ENCODE measurements at regions not wholly inside any gene's neighbourhood (a gene's known extent, or its start where the extent isn't known, plus 50 kb on each side); places are given as distances from the start of the nearest gene placed in this dataset.
"Not testable (repeated sequence)": the region's sequence is repeated elsewhere in the genome, so short reads cannot be mapped to it uniquely, and the experiment has no call there.

DNA sequence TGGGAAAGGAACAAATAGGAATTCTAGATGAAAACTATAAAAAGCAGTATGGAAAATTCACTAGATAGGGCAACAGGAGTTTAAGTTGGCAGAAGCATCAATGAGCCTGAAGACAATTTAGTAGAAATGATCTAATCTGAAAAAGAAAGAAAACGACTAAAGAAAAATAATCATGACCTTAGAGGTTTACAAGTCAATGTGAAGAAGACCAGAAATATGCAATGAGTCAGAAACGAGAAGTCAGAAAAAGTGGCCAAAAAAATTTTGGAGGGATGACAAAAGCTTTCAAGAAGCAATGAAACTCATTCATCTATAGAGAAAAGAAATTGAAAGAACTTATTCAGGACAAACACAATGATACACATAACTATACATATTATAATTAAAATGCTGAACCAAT lies 1244.0 kb downstream of the RPIA start:
- H3K27me3 ChIP-seq (ENCODE audit: control insufficient read depth, insufficient read depth, low read length, poor library complexity, severe bottlenecking); H3K4me3 ChIP-seq (ENCODE audit: low read length); H3K27ac Mint-ChIP-seq; H3K36me3 ChIP-seq (ENCODE audit: control insufficient read depth, insufficient read depth, low read length); DNase-seq; H3K36me3 Mint-ChIP-seq (ENCODE audit: low read depth); H3K27ac ChIP-seq (ENCODE audit: low read depth, low read length); H3K4me1 Mint-ChIP-seq; H3K9me3 ChIP-seq (ENCODE audit: control insufficient read depth, low read length); H3K4me1 ChIP-seq (ENCODE audit: control insufficient read depth, insufficient read depth, low read length); H3K4me3 Mint-ChIP-seq; H3K9ac ChIP-seq (ENCODE audit: extremely low read depth, low read length, poor library complexity, severe bottlenecking); H3K27me3 Mint-ChIP-seq (ENCODE audit: insufficient read depth): not testable (repeated sequence)
- WGBS, 2 experiments (ENCODE audit: insufficient coverage in 1 of 2, insufficient read length in 1 of 2) = 80 to 92% methylated on average over 1 of the region's 2 CpGs
- peaks cover 28% of the 10 kb centered on the region for H3K9me3 Mint-ChIP-seq

DNA sequence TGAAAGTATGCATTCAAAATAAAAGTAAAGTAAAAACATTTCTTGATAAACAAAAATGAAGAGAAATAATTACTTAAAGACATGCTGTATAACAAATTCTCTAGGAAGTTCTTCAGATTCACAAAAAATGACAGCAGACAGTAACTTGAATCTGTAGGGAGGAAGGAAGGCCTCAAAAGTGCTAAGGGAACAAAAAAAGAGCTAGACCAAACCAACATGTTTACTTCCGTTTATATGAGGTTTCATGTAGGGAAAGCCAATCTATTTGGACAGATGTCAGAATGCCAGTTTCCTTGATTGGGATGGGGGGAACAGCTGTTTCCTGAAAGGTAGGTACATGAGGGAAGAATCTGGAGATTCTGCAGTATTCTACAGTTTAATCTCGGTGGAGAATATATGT lies 1244.5 kb downstream of the RPIA start:
- not testable (repeated sequence) for H3K36me3 Mint-ChIP-seq (ENCODE audit: low read depth); H3K9me3 ChIP-seq (ENCODE audit: control insufficient read depth, low read length); H3K27me3 Mint-ChIP-seq (ENCODE audit: insufficient read depth); H3K27ac ChIP-seq (ENCODE audit: low read depth, low read length); H3K27ac Mint-ChIP-seq; DNase-seq; H3K36me3 ChIP-seq (ENCODE audit: control insufficient read depth, insufficient read depth, low read length); H3K27me3 ChIP-seq (ENCODE audit: control insufficient read depth, insufficient read depth, low read length, poor library complexity, severe bottlenecking); H3K4me1 Mint-ChIP-seq; H3K9ac ChIP-seq (ENCODE audit: extremely low read depth, low read length, poor library complexity, severe bottlenecking); H3K4me3 Mint-ChIP-seq; H3K4me1 ChIP-seq (ENCODE audit: control insufficient read depth, insufficient read depth, low read length); H3K4me3 ChIP-seq (ENCODE audit: low read length)
- H3K9me3 Mint-ChIP-seq = peaks cover 33% of the 10 kb centered on the region
- WGBS, 2 experiments (ENCODE audit: insufficient coverage in 1 of 2, insufficient read length in 1 of 2) = 89 to 100% methylated on average over 1 of the region's 2 CpGs

DNA sequence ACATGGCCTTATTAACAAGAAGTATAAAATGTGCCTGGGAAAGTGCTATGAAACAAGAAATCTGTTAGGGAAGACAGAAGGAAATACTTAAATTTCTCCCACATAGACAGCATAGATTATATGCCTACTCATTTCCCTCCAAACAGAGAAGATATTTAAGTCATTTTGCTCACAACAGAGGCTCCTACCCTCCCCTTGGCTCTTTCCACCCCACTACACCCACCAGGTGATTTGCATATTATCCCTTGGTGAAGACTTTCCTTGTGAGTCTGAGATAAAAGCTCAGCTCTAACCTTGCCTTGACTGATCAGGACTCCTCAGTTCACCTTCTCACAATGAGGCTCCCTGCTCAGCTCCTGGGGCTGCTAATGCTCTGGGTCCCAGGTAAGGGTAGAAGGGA lies 1245.1 kb downstream of the RPIA start:
- DNase-seq; H3K27ac ChIP-seq (ENCODE audit: low read depth, low read length); H3K4me3 Mint-ChIP-seq; H3K36me3 Mint-ChIP-seq (ENCODE audit: low read depth); H3K4me3 ChIP-seq (ENCODE audit: low read length); H3K9me3 ChIP-seq (ENCODE audit: control insufficient read depth, low read length); H3K4me1 Mint-ChIP-seq; H3K9ac ChIP-seq (ENCODE audit: extremely low read depth, low read length, poor library complexity, severe bottlenecking); H3K27me3 ChIP-seq (ENCODE audit: control insufficient read depth, insufficient read depth, low read length, poor library complexity, severe bottlenecking); H3K36me3 ChIP-seq (ENCODE audit: control insufficient read depth, insufficient read depth, low read length); H3K27me3 Mint-ChIP-seq (ENCODE audit: insufficient read depth); H3K27ac Mint-ChIP-seq; H3K4me1 ChIP-seq (ENCODE audit: control insufficient read depth, insufficient read depth, low read length): not testable (repeated sequence)
- H3K9me3 Mint-ChIP-seq = peaks cover 33% of the 10 kb centered on the region

DNA sequence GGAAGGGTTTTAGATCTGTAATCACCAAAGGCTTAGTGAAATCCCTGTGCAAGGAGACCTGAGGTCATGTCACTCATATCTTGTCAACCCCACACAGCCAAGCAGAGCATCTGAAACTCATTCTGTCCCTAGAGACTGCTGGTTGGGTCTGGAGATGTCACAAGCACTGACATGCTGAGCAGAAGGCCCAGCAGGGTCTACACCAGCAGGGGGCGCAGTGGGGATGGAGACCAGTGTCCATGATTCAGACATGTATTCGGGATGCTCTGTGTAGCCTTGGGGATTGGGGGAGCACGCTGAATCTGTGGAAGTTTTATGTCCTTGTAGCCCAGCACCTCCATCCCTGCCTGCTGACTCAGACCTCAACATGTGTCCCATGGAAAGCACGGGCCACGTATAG lies 1247.3 kb downstream of the RPIA start:
- H3K4me1 Mint-ChIP-seq; H3K9ac ChIP-seq (ENCODE audit: extremely low read depth, low read length, poor library complexity, severe bottlenecking); H3K27ac ChIP-seq (ENCODE audit: low read depth, low read length); H3K4me3 Mint-ChIP-seq; H3K27me3 Mint-ChIP-seq (ENCODE audit: insufficient read depth); H3K27ac Mint-ChIP-seq; H3K4me1 ChIP-seq (ENCODE audit: control insufficient read depth, insufficient read depth, low read length); H3K36me3 ChIP-seq (ENCODE audit: control insufficient read depth, insufficient read depth, low read length); H3K27me3 ChIP-seq (ENCODE audit: control insufficient read depth, insufficient read depth, low read length, poor library complexity, severe bottlenecking); H3K9me3 ChIP-seq (ENCODE audit: control insufficient read depth, low read length); DNase-seq; H3K36me3 Mint-ChIP-seq (ENCODE audit: low read depth); H3K4me3 ChIP-seq (ENCODE audit: low read length): not testable (repeated sequence)
- H3K9me3 Mint-ChIP-seq = peaks cover 30% of the 10 kb centered on the region
- 64% methylated on average over 5 of the region's 5 CpGs; no CpG with 5 or more reads in 1 of the 2 experiments for WGBS, 2 experiments (ENCODE audit: insufficient coverage in 1 of 2, insufficient read length in 1 of 2)

DNA sequence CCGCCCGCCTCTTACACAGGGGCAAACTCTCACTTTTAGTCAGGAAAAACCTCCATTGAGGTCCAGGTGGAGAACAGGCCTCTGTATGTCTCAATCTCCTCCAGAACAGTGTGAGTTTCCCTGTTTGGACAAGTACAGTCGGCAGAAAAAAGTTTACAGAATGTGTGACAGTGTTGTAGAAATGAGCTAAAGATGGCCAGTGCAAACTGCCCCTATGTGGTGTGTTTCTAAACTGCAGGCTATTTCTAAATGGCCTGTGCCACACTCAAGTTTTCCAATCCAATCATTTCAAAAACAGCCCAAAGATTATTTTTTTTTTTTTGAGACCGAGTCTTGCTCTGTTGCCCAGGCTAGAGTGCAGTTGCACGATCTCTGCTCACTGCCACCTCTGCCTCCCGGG lies 1252.8 kb downstream of the RPIA start:
- not testable (repeated sequence) for H3K27me3 Mint-ChIP-seq (ENCODE audit: insufficient read depth); H3K4me1 ChIP-seq (ENCODE audit: control insufficient read depth, insufficient read depth, low read length); H3K27me3 ChIP-seq (ENCODE audit: control insufficient read depth, insufficient read depth, low read length, poor library complexity, severe bottlenecking); H3K4me1 Mint-ChIP-seq; H3K27ac ChIP-seq (ENCODE audit: low read depth, low read length); DNase-seq; H3K9me3 ChIP-seq (ENCODE audit: control insufficient read depth, low read length); H3K36me3 ChIP-seq (ENCODE audit: control insufficient read depth, insufficient read depth, low read length); H3K36me3 Mint-ChIP-seq (ENCODE audit: low read depth); H3K4me3 ChIP-seq (ENCODE audit: low read length); H3K27ac Mint-ChIP-seq; H3K4me3 Mint-ChIP-seq; H3K9ac ChIP-seq (ENCODE audit: extremely low read depth, low read length, poor library complexity, severe bottlenecking)
- WGBS, 2 experiments (ENCODE audit: insufficient coverage in 1 of 2, insufficient read length in 1 of 2) = no CpG with 5 or more reads among the region's 6 CpGs
- peaks cover 17% of the 10 kb centered on the region for H3K9me3 Mint-ChIP-seq

DNA sequence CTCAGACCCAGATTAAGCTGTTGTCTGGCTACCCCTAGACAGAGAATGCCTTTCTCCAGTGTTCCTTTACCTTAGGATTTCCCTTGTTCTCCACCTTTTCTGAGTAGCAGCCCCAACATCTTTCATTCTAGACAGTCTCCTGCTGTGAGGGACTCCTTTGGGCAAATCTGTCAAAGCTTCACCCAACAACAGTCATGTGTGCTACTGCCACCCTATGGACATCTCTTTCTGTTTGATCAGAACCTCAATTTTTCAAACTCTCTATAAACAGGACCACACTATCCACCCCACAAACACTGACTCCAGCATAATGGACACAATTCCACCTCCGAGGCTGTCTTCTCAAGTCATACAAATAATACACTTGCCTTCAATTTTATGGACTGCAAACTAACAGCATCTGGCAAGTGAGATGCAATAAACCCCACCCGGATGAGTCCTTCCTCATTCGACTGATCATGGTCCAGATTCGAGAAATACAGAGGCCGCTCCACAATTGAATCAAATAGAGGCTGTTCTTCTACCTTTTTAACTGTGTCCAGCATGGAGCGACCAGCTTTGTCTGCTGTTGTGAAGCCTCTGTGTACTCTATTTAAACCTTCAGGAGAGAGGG lies 1253.6 kb downstream of the RPIA start:
- H3K9me3 ChIP-seq (ENCODE audit: control insufficient read depth, low read length); H3K9ac ChIP-seq (ENCODE audit: extremely low read depth, low read length, poor library complexity, severe bottlenecking); H3K36me3 Mint-ChIP-seq (ENCODE audit: low read depth); H3K4me1 ChIP-seq (ENCODE audit: control insufficient read depth, insufficient read depth, low read length); H3K27me3 Mint-ChIP-seq (ENCODE audit: insufficient read depth); DNase-seq; H3K27ac ChIP-seq (ENCODE audit: low read depth, low read length); H3K36me3 ChIP-seq (ENCODE audit: control insufficient read depth, insufficient read depth, low read length); H3K4me1 Mint-ChIP-seq; H3K4me3 Mint-ChIP-seq; H3K27me3 ChIP-seq (ENCODE audit: control insufficient read depth, insufficient read depth, low read length, poor library complexity, severe bottlenecking); H3K4me3 ChIP-seq (ENCODE audit: low read length); H3K27ac Mint-ChIP-seq: not testable (repeated sequence)
- H3K9me3 Mint-ChIP-seq = peaks cover 17% of the 10 kb centered on the region
- WGBS, 2 experiments (ENCODE audit: insufficient coverage in 1 of 2, insufficient read length in 1 of 2) = no CpG with 5 or more reads among the region's 6 CpGs

DNA sequence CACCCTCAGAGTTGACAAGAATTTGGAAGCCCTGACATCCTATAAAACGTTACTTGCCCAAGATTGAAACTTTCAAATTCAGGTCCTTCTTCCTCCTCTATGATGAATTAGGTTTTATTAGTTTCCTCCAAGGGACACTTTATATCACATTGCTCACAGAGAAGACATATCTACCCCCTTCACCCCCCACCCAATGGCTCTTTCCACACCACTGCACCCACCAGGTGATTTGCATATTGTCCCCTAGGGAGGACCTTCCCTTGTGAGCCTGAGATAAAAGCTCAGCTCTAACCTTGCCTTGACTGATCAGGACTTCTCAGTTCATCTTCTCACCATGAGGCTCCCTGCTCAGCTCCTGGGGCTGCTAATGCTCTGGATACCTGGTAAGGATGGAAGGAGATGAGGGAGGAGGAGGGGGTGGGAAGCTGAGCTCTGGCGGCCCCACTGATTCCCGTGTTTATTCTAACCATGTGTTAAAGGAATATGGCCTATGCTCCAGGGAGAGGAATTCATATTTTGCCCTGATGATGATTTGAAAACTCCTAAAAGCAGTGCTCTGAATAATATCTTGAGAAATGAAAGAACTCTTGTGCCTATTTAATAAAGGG lies 1255.8 kb downstream of the RPIA start:
- not testable (repeated sequence) for H3K27me3 Mint-ChIP-seq (ENCODE audit: insufficient read depth); H3K4me1 ChIP-seq (ENCODE audit: control insufficient read depth, insufficient read depth, low read length); H3K27ac Mint-ChIP-seq; H3K4me1 Mint-ChIP-seq; H3K4me3 ChIP-seq (ENCODE audit: low read length); H3K4me3 Mint-ChIP-seq; H3K9me3 ChIP-seq (ENCODE audit: control insufficient read depth, low read length); H3K27me3 ChIP-seq (ENCODE audit: control insufficient read depth, insufficient read depth, low read length, poor library complexity, severe bottlenecking); H3K36me3 Mint-ChIP-seq (ENCODE audit: low read depth); H3K27ac ChIP-seq (ENCODE audit: low read depth, low read length); DNase-seq; H3K36me3 ChIP-seq (ENCODE audit: control insufficient read depth, insufficient read depth, low read length); H3K9ac ChIP-seq (ENCODE audit: extremely low read depth, low read length, poor library complexity, severe bottlenecking)
- WGBS, 2 experiments (ENCODE audit: insufficient coverage in 1 of 2, insufficient read length in 1 of 2) = 77 to 82% methylated on average over 2 of the region's 3 CpGs
- H3K9me3 Mint-ChIP-seq = peaks cover 11% of the 10 kb centered on the region
